Heart right ventricle (tissue), 16 donors: ENCODE measurements at regions not wholly inside any gene's neighbourhood (a gene's known extent, or its start where the extent isn't known, plus 50 kb on each side); places are given as distances from the start of the nearest gene placed in this dataset.

Experiments
- ATAC-seq, 8 donors: fragments of 200-7000 bp; cut with Tn5 transposase; one replicate each; pipeline ENCODE4 v1.9.1; 2020; ENCODE audit warnings: mild to moderate bottlenecking in 8 of 8, moderate library complexity in 8 of 8, moderate number of reproducible peaks in 1 of 8
- DNase-seq, 2 donors: peaks; one replicate each; pipeline ENCODE4 v3.0.0-alpha.2; 2020
- H3K27ac ChIP-seq, 10 donors: fragments of 200-600 bp; sonication (generic) in 2 of 10; one replicate each; pipeline versions ENCODE4 v1.5.0 to v1.8.0; 2020 to 2022; ENCODE audit warnings: mild to moderate bottlenecking in 3 of 10
- H3K27me3 ChIP-seq, 7 donors: fragments of 200-600 bp; one replicate each; pipeline ENCODE4 v1.8.0; 2021 to 2022; ENCODE audit warnings: mild to moderate bottlenecking in 2 of 7
- H3K36me3 ChIP-seq, 9 donors: fragments of 200-600 bp; sonication (generic) in 1 of 9; one replicate each; pipeline versions ENCODE4 v1.5.0 to v1.8.0; 2020 to 2022; ENCODE audit warnings: mild to moderate bottlenecking in 2 of 9
- H3K4me1 ChIP-seq, 9 donors: fragments of 200-600 bp; sonication (generic) in 1 of 9; one replicate each; pipeline versions ENCODE4 v1.5.0 to v1.8.0; 2020 to 2022; ENCODE audit warnings: mild to moderate bottlenecking in 4 of 9
- H3K4me3 ChIP-seq, 10 donors: fragments of 200-600 bp; sonication (generic) in 2 of 10; one replicate each; pipeline versions ENCODE4 v1.5.0 to v1.8.0; 2020 to 2022; ENCODE audit warnings: mild to moderate bottlenecking in 7 of 10, moderate library complexity in 2 of 10
- H3K9me3 ChIP-seq, 11 donors: fragments of 200-600 bp in 10 of 11; sonication (generic) in 2 of 11; one replicate each; pipeline versions ENCODE4 v1.5.0 to v1.8.0; 2013 to 2022; ENCODE audit warnings: mild to moderate bottlenecking in 2 of 11, control low read depth in 1 of 11, moderate library complexity in 1 of 11
- WGBS, 2 donors: extraction: QIAGEN DNeasy Blood & Tissue Kit; methylation state at CpG; one replicate each; pipeline ENCODE4 v1.1.7; 2013; ENCODE audit warnings: inconsistent platforms in 1 of 2; 5-methylcytosine and 5-hydroxymethylcytosine counted together
- intact Hi-C, 10 donors: fragments of 100-400 bp; cut with DNase I; formaldehyde crosslinking; loops; one replicate each; pipeline versions ENCODE4 v1.11.1 to v1.14.2; 2022
- TF ChIP-seq, protein P1 (sequence below), 9 donors: fragments of 200-600 bp; sonication (generic) in 2 of 9; IDR thresholded peaks; one replicate each; pipeline versions ENCODE4 v1.5.0 to v1.8.0; 2021 to 2022; ENCODE audit warnings: antibody characterized with exemption in 9 of 9, mild to moderate bottlenecking in 5 of 9, moderate library complexity in 1 of 9
- donor health status: Arrhythmogenic right ventricular cardiomyopathy.
- donor health status: ischemic (EF 13 %, LVEDD 7.1; RV severe dilation, severe dysfunction).
- donor health status: healthy with polysubstance abuse.
- donor health status: DM: no; HTN: yes; CAD: no.
- donor health status: DM: no; HTN: no; CAD: no.
- donor health status: ischemic (EF 25% LVEDD 6.9; RV normal size, moderate dysfunction).
- donor health status: ischemic (EF 25% LVEDD 5.7; RV mildly dilated, moderate dysfunction).
- donor health status: healthy.
- donor health status: DM: yes; HTN: yes; CAD: no.
- donor health status: Ischemic cardiomyopathy.
- donor health status: ischemic (EF 35%, LVEDD 5.7; RV mildly dilated, moderate dysfunction).
- donor health status: nonischemic (EF 11% LVEDD 7.7; RV severe dilation, severe dysfunction).
- donor health status: DM: yes; HTN: yes; CAD: no.
- donor health status: PGD.
- donor health status: ischemic (EF 29% LVEDD 5.4; RV normal size, mild dysfunction).
- donor health status: nonischemic (EF 23%, LVEDD 6.1; RV moderate dilation, normal function).

GRCh38 chr3:65170390-65171042 is 482.7 kb upstream of the ADAMTS9 start:
- 7% methylated on average over 10 of the region's 10 CpGs for WGBS, 2 donors
- peaks cover 0 to 4% (median 0%) of the 10 kb centered on the region in 11 donors for H3K9me3 ChIP-seq
- DNase-seq (peak; percentile 81 to 91), ATAC-seq (peak; percentile 68 to 98 (median 94))
- peaks cover 5 to 32% (median 19%) of the 10 kb centered on the region in 9 donors for H3K4me1 ChIP-seq
- H3K36me3 ChIP-seq, result no peaks in the 10 kb centered on the region
- intact Hi-C loops, result loop anchor here in 7 of 10 donors (5.0 to 10.0 kb wide), 6 partner anchors 244 to 638 kb away; partner anchors contain the start of gene ADAMTS9 (in 7 of the 7)
- peak overlapping the region in 9 of 10 donors; percentile 16 to 91 (median 76) for H3K27ac ChIP-seq
- no peak overlapping the region for H3K4me3 ChIP-seq
- TF ChIP-seq, protein P1, sequence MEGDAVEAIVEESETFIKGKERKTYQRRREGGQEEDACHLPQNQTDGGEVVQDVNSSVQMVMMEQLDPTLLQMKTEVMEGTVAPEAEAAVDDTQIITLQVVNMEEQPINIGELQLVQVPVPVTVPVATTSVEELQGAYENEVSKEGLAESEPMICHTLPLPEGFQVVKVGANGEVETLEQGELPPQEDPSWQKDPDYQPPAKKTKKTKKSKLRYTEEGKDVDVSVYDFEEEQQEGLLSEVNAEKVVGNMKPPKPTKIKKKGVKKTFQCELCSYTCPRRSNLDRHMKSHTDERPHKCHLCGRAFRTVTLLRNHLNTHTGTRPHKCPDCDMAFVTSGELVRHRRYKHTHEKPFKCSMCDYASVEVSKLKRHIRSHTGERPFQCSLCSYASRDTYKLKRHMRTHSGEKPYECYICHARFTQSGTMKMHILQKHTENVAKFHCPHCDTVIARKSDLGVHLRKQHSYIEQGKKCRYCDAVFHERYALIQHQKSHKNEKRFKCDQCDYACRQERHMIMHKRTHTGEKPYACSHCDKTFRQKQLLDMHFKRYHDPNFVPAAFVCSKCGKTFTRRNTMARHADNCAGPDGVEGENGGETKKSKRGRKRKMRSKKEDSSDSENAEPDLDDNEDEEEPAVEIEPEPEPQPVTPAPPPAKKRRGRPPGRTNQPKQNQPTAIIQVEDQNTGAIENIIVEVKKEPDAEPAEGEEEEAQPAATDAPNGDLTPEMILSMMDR (IDR thresholded peaks at IDR 0.05), result peak; percentile 17 to 69 (median 55)
- no peaks in the 10 kb centered on the region for H3K27me3 ChIP-seq

- Histone ChIP-seq H3K36me3 (no peaks in the 10 kb centered on the region), H3K27me3 (no peaks in the 10 kb centered on the region), H3K4me1 (peaks cover 5 to 32% (median 19%) of the 10 kb centered on the region in 9 donors), H3K9me3 (peaks cover 0 to 4% (median 0%) of the 10 kb centered on the region in 11 donors), H3K4me3 (no peak overlapping the region), H3K27ac (peak overlapping the region in 9 of 10 donors; percentile 26 to 91 (median 76))
- TF ChIP-seq, protein P1 (IDR thresholded peaks at IDR 0.05), result no peak
- DNase-seq, result no peak
- intact Hi-C loops, result loop anchor here in 7 of 10 donors (5.0 to 10.0 kb wide), 8 partner anchors 245 to 638 kb away; partner anchors contain the start of gene ADAMTS9 (in 7 of the 7)
- 30 to 31% methylated on average over 3 of the region's 3 CpGs for WGBS, 2 donors
- no peak for ATAC-seq
These were observed 482.2 kb upstream of the ADAMTS9 start for GRCh38 chr3:65169961-65170360.

DNA sequence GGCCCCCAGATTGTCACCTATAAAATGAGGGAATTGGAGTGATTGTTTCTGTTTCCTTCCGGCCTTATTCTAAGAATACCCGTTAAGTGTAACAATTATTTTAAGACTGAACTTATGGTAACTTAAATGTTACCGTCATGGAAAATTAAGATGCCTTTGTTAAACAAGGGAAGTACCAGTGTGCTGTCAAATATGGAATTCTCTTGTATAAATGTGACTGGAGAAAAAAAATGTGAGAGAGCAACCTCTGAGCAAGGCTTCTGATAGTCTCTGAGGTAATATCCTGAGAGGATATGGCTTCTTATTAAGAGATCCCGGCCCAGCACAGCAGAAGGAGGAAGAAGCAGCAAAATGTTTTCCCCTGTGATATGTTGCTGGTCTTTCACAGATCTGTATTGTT is 480.7 kb upstream of the ADAMTS9 start:
- intact Hi-C loops, result loop anchor here in 4 of 10 donors (10.0 kb wide), 3 partner anchors 244 to 634 kb away; no protein-coding TSS in a partner anchor
- TF ChIP-seq, protein P1 (IDR thresholded peaks at IDR 0.05), result no peak

DNA sequence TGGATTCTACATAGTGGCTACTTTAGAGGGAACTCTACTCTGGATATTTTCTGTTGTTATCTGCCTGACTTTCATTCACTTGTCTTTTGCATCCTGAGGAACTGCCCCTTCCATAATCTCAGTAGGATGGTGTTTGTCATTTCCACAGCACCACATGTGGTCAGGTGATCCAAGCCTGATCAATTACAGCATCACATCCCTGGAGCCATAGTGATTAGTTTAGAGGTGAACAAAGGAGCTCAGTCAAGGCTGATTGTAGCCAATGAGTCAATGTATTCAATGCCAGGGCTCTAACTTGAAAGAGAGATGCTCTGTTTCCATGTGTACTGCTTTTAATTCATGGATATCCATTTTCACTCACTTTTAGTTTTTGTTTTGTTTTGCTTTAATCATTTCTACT is 478.7 kb upstream of the ADAMTS9 start:
- Histone ChIP-seq H3K4me3 (no peak overlapping the region), H3K27ac (peak overlapping the region in 1 of 10 donors; percentile 83), H3K27me3 (no peaks in the 10 kb centered on the region), H3K4me1 (peaks cover 5 to 32% (median 19%) of the 10 kb centered on the region in 9 donors), H3K9me3 (peaks cover 0 to 4% (median 0%) of the 10 kb centered on the region in 11 donors), H3K36me3 (no peaks in the 10 kb centered on the region)
- DNase-seq (no peak), ATAC-seq (no peak)
- TF ChIP-seq, protein P1 (IDR thresholded peaks at IDR 0.05), result no peak
- intact Hi-C loops, result loop anchor here in 4 of 10 donors (10.0 kb wide), 3 partner anchors 242 to 632 kb away; no protein-coding TSS in a partner anchor

More for the DNA sequence above, 480.7 kb upstream of the ADAMTS9 start:
- peaks cover 5 to 32% (median 19%) of the 10 kb centered on the region in 9 donors for H3K4me1 ChIP-seq
- H3K4me3 ChIP-seq, result no peak overlapping the region
- H3K36me3 ChIP-seq, result no peaks in the 10 kb centered on the region
- H3K27me3 ChIP-seq, result no peaks in the 10 kb centered on the region
- peaks cover 0 to 4% (median 0%) of the 10 kb centered on the region in 11 donors for H3K9me3 ChIP-seq
- peak in 6 of 8 donors; percentile 49 to 78 (median 68) for ATAC-seq
- 58 to 73% methylated on average over 4 of the region's 4 CpGs for WGBS, 2 donors
- DNase-seq, result peak in 1 of 2 donors; percentile 29
- peak overlapping the region in 9 of 10 donors; percentile 1 to 91 (median 76) for H3K27ac ChIP-seq
